Mesendoderm (in vitro differentiated cells): ENCODE measurements at regions not wholly inside any gene's neighbourhood (a gene's known extent, or its start where the extent isn't known, plus 50 kb on each side); places are given as distances from the start of the nearest gene placed in this dataset.

Experiments used
- DNase-seq: peaks from one replicate; pipeline ENCODE4 v3.0.0; 2013
- H2AK5ac ChIP-seq: 2 replicates; pipeline ENCODE4 v1.6.1; 2013; ENCODE audit warnings: low read length, inconsistent platforms
- H2BK120ac ChIP-seq: 2 replicates; pipeline ENCODE4 v1.6.1; 2013; ENCODE audit warnings: low read depth, mild to moderate bottlenecking, low read length, moderate library complexity, mixed read lengths
- H2BK15ac ChIP-seq: replicated peaks from 2 replicates; pipeline ENCODE4 v1.6.1; 2013; ENCODE audit warnings: low read depth, mild to moderate bottlenecking, moderate library complexity
- H2BK5ac ChIP-seq: 2 replicates; pipeline ENCODE4 v1.6.1; 2013; ENCODE audit warnings: low read length, inconsistent platforms
- H3K18ac ChIP-seq: 2 replicates; pipeline ENCODE4 v1.6.1; 2013; ENCODE audit warnings: mild to moderate bottlenecking, low read length, mixed read lengths
- H3K23ac ChIP-seq: one replicate; pipeline ENCODE4 v1.6.1; 2013; ENCODE audit warnings: low read length
- H3K27ac ChIP-seq: 2 replicates; pipeline ENCODE4 v1.5.1; 2013; ENCODE audit warnings: low read depth, mild to moderate bottlenecking, inconsistent platforms, low read length, moderate library complexity
- H3K27me3 ChIP-seq: 2 replicates; pipeline ENCODE4 v1.6.1; 2013; ENCODE audit warnings: low read length, control low read depth, mild to moderate bottlenecking, inconsistent platforms; ENCODE audit not compliant: insufficient read depth, poor library complexity
- H3K36me3 ChIP-seq: 2 replicates; pipeline ENCODE4 v1.6.1; 2013; ENCODE audit warnings: low read length, inconsistent platforms; ENCODE audit not compliant: control insufficient read depth, insufficient read depth
- H3K4ac ChIP-seq: one replicate; pipeline ENCODE4 v1.6.1; 2013; ENCODE audit warnings: low read depth, mild to moderate bottlenecking, low read length, moderate library complexity
- H3K4me1 ChIP-seq: 2 replicates; pipeline ENCODE4 v1.6.1; 2013; ENCODE audit warnings: low read depth, low read length, inconsistent platforms; ENCODE audit not compliant: control insufficient read depth
- H3K4me2 ChIP-seq: 2 replicates; pipeline ENCODE4 v1.6.1; 2013; ENCODE audit warnings: low read length
- H3K4me3 ChIP-seq: 2 replicates; pipeline ENCODE4 v1.5.1; 2013; ENCODE audit warnings: mild to moderate bottlenecking, low read length
- H3K56ac ChIP-seq: one replicate; pipeline ENCODE4 v1.6.1; 2013; ENCODE audit warnings: low read length
- H3K79me1 ChIP-seq: 2 replicates; pipeline ENCODE4 v1.6.1; 2013; ENCODE audit warnings: low read length, inconsistent platforms
- H3K79me2 ChIP-seq: 2 replicates; pipeline ENCODE4 v1.6.1; 2013; ENCODE audit warnings: mild to moderate bottlenecking, low read length; ENCODE audit not compliant: control insufficient read depth, insufficient read depth
- H3K9ac ChIP-seq: 2 replicates; pipeline ENCODE4 v1.6.1; 2013; ENCODE audit warnings: low read length, inconsistent platforms
- H4K5ac ChIP-seq: one replicate; pipeline ENCODE4 v1.6.1; 2013; ENCODE audit warnings: low read length
- H4K8ac ChIP-seq: one replicate; pipeline ENCODE4 v1.6.1; 2013; ENCODE audit warnings: low read depth, mild to moderate bottlenecking, control low read depth, low read length, moderate library complexity
- WGBS: extraction: QIAGEN DNeasy Blood & Tissue Kit; methylation state at CpG from one replicate; pipeline ENCODE4 v1.1.7; 2013; ENCODE audit warnings: low lambda C conversion rate, missing lambda C conversion rate; ENCODE audit not compliant: insufficient coverage; ENCODE audit errors: extremely low coverage; 5-methylcytosine and 5-hydroxymethylcytosine counted together

- H4K8ac ChIP-seq = no peak overlapping the region
- H2BK15ac ChIP-seq = no peak overlapping the region
- H3K4me3 ChIP-seq = no peak overlapping the region
- H3K9ac ChIP-seq = no peak overlapping the region
- H3K79me1 ChIP-seq = no peaks in the 10 kb centered on the region
- H3K18ac ChIP-seq = no peak overlapping the region
- no peaks in the 10 kb centered on the region for H3K79me2 ChIP-seq
- H3K56ac ChIP-seq = no peak overlapping the region
- H3K36me3 ChIP-seq = no peaks in the 10 kb centered on the region
- no peak overlapping the region for H3K27ac ChIP-seq
- no peak overlapping the region for H4K5ac ChIP-seq
- H3K27me3 ChIP-seq = no peaks in the 10 kb centered on the region
- H2BK5ac ChIP-seq = no peak overlapping the region
- no peak overlapping the region for H3K23ac ChIP-seq
- no peak for DNase-seq
- H3K4me1 ChIP-seq = no peaks in the 10 kb centered on the region
- no CpG with 5 or more reads among the region's 9 CpGs for WGBS
- no peak overlapping the region for H2BK120ac ChIP-seq
- H2AK5ac ChIP-seq = no peak overlapping the region
- H3K4me2 ChIP-seq = no peak overlapping the region
- H3K4ac ChIP-seq = no peak overlapping the region
Observed at GRCh38 chr4:151998723-151999122, 237.9 kb upstream of the GATB start.

- Histone ChIP-seq H3K23ac (no peak overlapping the region), H2BK15ac (no peak overlapping the region), H4K5ac (no peak overlapping the region), H3K27me3 (no peaks in the 10 kb centered on the region), H3K4me3 (no peak overlapping the region), H4K8ac (no peak overlapping the region), H3K36me3 (no peaks in the 10 kb centered on the region), H3K4ac (no peak overlapping the region), H3K56ac (no peak overlapping the region), H3K4me1 (peaks cover 4% of the 10 kb centered on the region), H3K27ac (no peak overlapping the region), H3K79me2 (no peaks in the 10 kb centered on the region), H3K18ac (no peak overlapping the region), H2BK120ac (no peak overlapping the region), H3K9ac (no peak overlapping the region), H2BK5ac (no peak overlapping the region), H3K4me2 (no peak overlapping the region), H2AK5ac (no peak overlapping the region), H3K79me1 (no peaks in the 10 kb centered on the region)
- WGBS = no CpG with 5 or more reads among the region's 2 CpGs
- no peak for DNase-seq
Observed at GRCh38 chr4:151997461-151997860, 236.7 kb upstream of the GATB start.

- H2BK5ac ChIP-seq = no peak overlapping the region
- H3K79me1 ChIP-seq = no peaks in the 10 kb centered on the region
- H3K9ac ChIP-seq = no peak overlapping the region
- H3K36me3 ChIP-seq = no peaks in the 10 kb centered on the region
- H4K5ac ChIP-seq = no peak overlapping the region
- H4K8ac ChIP-seq = no peak overlapping the region
- no peaks in the 10 kb centered on the region for H3K27me3 ChIP-seq
- H3K4ac ChIP-seq = no peak overlapping the region
- peaks cover 4% of the 10 kb centered on the region for H3K4me1 ChIP-seq
- no CpG with 5 or more reads among the region's 3 CpGs for WGBS
- H3K79me2 ChIP-seq = no peaks in the 10 kb centered on the region
- no peak overlapping the region for H3K18ac ChIP-seq
- no peak overlapping the region for H2AK5ac ChIP-seq
- H2BK15ac ChIP-seq = no peak overlapping the region
- no peak overlapping the region for H3K27ac ChIP-seq
- H3K56ac ChIP-seq = no peak overlapping the region
- H3K4me3 ChIP-seq = no peak overlapping the region
- H3K23ac ChIP-seq = no peak overlapping the region
- DNase-seq = no peak
- H2BK120ac ChIP-seq = no peak overlapping the region
- no peak overlapping the region for H3K4me2 ChIP-seq
Observed at GRCh38 chr4:151994429-151994828, 233.6 kb upstream of the GATB start.

- H4K5ac ChIP-seq = no peak overlapping the region
- H3K79me1 ChIP-seq = no peaks in the 10 kb centered on the region
- H3K23ac ChIP-seq = no peak overlapping the region
- peaks cover 4% of the 10 kb centered on the region for H3K4me1 ChIP-seq
- no peak overlapping the region for H2BK120ac ChIP-seq
- no peak overlapping the region for H3K4ac ChIP-seq
- no peak overlapping the region for H4K8ac ChIP-seq
- no peak overlapping the region for H3K9ac ChIP-seq
- no peak overlapping the region for H2AK5ac ChIP-seq
- no peak overlapping the region for H3K27ac ChIP-seq
- no peak overlapping the region for H3K4me2 ChIP-seq
- no peak overlapping the region for H3K4me3 ChIP-seq
- no CpG with 5 or more reads among the region's 8 CpGs for WGBS
- no peak overlapping the region for H2BK5ac ChIP-seq
- no peak overlapping the region for H2BK15ac ChIP-seq
- H3K79me2 ChIP-seq = no peaks in the 10 kb centered on the region
- no peak for DNase-seq
- no peaks in the 10 kb centered on the region for H3K36me3 ChIP-seq
- H3K56ac ChIP-seq = no peak overlapping the region
- H3K18ac ChIP-seq = no peak overlapping the region
- H3K27me3 ChIP-seq = no peaks in the 10 kb centered on the region
Observed at GRCh38 chr4:151993521-151993920, 232.7 kb upstream of the GATB start.

GRCh38 chr4:151992332-151993154 is 231.7 kb upstream of the GATB start:
- Histone ChIP-seq H3K4me1 (peaks cover 4% of the 10 kb centered on the region), H3K9ac (no peak overlapping the region), H2BK5ac (no peak overlapping the region), H3K23ac (no peak overlapping the region), H3K27ac (no peak overlapping the region), H2BK15ac (no peak overlapping the region), H3K79me1 (no peaks in the 10 kb centered on the region), H3K27me3 (no peaks in the 10 kb centered on the region), H4K5ac (no peak overlapping the region), H3K18ac (no peak overlapping the region), H3K79me2 (no peaks in the 10 kb centered on the region), H2BK120ac (no peak overlapping the region), H3K36me3 (no peaks in the 10 kb centered on the region), H3K4ac (no peak overlapping the region), H2AK5ac (no peak overlapping the region), H3K56ac (no peak overlapping the region), H4K8ac (no peak overlapping the region), H3K4me2 (no peak overlapping the region), H3K4me3 (no peak overlapping the region)
- WGBS = no CpG with 5 or more reads among the region's 5 CpGs
- DNase-seq = peak; percentile 30

- H3K18ac ChIP-seq = no peak overlapping the region
- peaks cover 4% of the 10 kb centered on the region for H3K4me1 ChIP-seq
- H3K79me2 ChIP-seq = no peaks in the 10 kb centered on the region
- H3K56ac ChIP-seq = no peak overlapping the region
- H3K23ac ChIP-seq = no peak overlapping the region
- no peak overlapping the region for H2AK5ac ChIP-seq
- no peaks in the 10 kb centered on the region for H3K36me3 ChIP-seq
- no peaks in the 10 kb centered on the region for H3K79me1 ChIP-seq
- no peak overlapping the region for H3K4ac ChIP-seq
- no peak overlapping the region for H3K4me2 ChIP-seq
- no CpG with 5 or more reads among the region's 2 CpGs for WGBS
- H3K27ac ChIP-seq = no peak overlapping the region
- H4K8ac ChIP-seq = no peak overlapping the region
- H3K4me3 ChIP-seq = no peak overlapping the region
- H2BK5ac ChIP-seq = no peak overlapping the region
- no peaks in the 10 kb centered on the region for H3K27me3 ChIP-seq
- H2BK15ac ChIP-seq = no peak overlapping the region
- DNase-seq = no peak
- no peak overlapping the region for H4K5ac ChIP-seq
- no peak overlapping the region for H3K9ac ChIP-seq
- no peak overlapping the region for H2BK120ac ChIP-seq
Observed at GRCh38 chr4:151991884-151992167, 231.0 kb upstream of the GATB start.
